ENCODE measurements at regions not wholly inside any gene's neighbourhood (a gene's known extent, or its start where the extent isn't known, plus 50 kb on each side); places are given as distances from the start of the nearest gene placed in this dataset.

DNA sequence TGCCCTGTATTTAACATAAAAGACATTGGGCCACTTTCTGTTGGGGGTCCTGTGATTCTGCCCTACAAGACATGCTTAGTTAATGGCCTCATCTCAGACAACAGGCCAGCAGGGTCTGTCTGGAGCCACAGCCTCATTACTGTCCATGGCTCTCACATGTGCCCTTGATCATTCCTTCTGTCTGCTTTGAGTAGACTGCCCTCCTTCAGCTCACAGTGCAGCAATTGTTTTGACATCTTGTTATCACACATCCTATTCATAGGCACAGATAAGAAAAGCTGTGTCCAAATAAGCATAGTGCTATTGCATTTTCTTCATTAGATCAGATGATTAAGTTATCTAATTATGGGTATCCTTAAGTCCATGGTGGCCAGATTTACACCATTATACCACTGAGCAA lies 127.9 kb downstream of the KCTD12 start:
- Histone ChIP-seq H3K27me3 (ENCODE audit: control insufficient read depth in 1 of 2, insufficient read depth in 2 of 2, low read length in 2 of 2) (no peaks in the 10 kb centered on the region), H3K9me3 (ENCODE audit: control insufficient read depth in 1 of 2, low read length in 2 of 2) (no peaks in the 10 kb centered on the region), H3K9ac (ENCODE audit: low read depth in 1 of 2, low read length in 2 of 2) (no peak overlapping the region), H3K4me3 (ENCODE audit: low read depth in 1 of 2, low read length in 2 of 2) (no peak overlapping the region), H3K4me1 (ENCODE audit: control insufficient read depth in 1 of 2, insufficient read depth in 2 of 2, low read length in 2 of 2) (no peaks in the 10 kb centered on the region), H3K36me3 (ENCODE audit: control insufficient read depth in 1 of 2, insufficient read depth in 2 of 2, low read length in 2 of 2) (no peaks in the 10 kb centered on the region), H3K27ac (ENCODE audit: low read depth, low read length) (no peak overlapping the region)

DNA sequence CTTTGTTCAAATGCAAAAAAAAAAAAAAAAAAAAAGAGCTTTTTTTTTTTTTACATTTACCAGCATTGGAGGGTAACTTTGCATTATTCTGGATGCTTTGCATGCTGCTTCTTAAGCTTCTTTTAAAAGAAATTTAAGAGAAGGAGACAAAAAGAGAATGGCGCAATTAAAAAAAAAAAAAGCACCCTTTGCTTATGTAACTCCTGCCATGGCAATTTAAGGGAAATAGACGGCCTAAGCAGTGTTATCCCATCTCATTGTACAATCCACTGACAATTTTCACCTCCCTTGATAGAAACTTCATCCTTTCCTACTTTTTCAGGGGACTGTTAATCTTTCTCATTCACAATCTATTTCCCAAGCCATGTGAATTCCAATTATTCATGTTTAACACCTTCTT lies 129.8 kb downstream of the KCTD12 start:
- H3K27me3 ChIP-seq (ENCODE audit: control insufficient read depth in 1 of 2, insufficient read depth in 2 of 2, low read length in 2 of 2), result no peaks in the 10 kb centered on the region
- H3K4me3 ChIP-seq (ENCODE audit: low read depth in 1 of 2, low read length in 2 of 2), result no peak overlapping the region
- H3K9ac ChIP-seq (ENCODE audit: low read depth in 1 of 2, low read length in 2 of 2), result no peak overlapping the region
- H3K4me1 ChIP-seq (ENCODE audit: control insufficient read depth in 1 of 2, insufficient read depth in 2 of 2, low read length in 2 of 2), result no peaks in the 10 kb centered on the region
- no peaks in the 10 kb centered on the region for H3K9me3 ChIP-seq (ENCODE audit: control insufficient read depth in 1 of 2, low read length in 2 of 2)
- H3K36me3 ChIP-seq (ENCODE audit: control insufficient read depth in 1 of 2, insufficient read depth in 2 of 2, low read length in 2 of 2), result no peaks in the 10 kb centered on the region
- no peak overlapping the region for H3K27ac ChIP-seq (ENCODE audit: low read depth, low read length)

DNA sequence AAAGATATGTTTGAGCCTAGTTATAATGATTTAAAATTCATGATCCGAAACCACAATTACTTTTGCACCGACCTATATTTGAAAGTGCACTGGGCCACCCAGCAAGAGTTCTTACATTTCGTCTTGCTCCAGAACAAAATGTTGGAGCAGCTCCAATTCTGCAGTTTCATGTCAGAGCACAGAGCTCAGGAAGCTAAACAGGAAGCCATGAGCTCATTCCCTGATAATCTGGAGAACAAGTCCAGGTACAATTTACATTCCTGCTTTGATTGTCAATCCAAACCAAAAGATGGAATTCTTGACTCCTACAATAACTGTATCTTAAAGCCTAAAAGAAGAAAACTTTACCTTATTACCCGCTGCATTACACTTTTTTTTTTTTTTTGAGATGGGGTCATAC lies 131.8 kb downstream of the KCTD12 start:
- no peaks in the 10 kb centered on the region for H3K36me3 ChIP-seq (ENCODE audit: control insufficient read depth in 1 of 2, insufficient read depth in 2 of 2, low read length in 2 of 2)
- no peak overlapping the region for H3K4me3 ChIP-seq (ENCODE audit: low read depth in 1 of 2, low read length in 2 of 2)
- H3K27ac ChIP-seq (ENCODE audit: low read depth, low read length), result no peak overlapping the region
- no peak overlapping the region for H3K9ac ChIP-seq (ENCODE audit: low read depth in 1 of 2, low read length in 2 of 2)
- H3K4me1 ChIP-seq (ENCODE audit: control insufficient read depth in 1 of 2, insufficient read depth in 2 of 2, low read length in 2 of 2), result no peaks in the 10 kb centered on the region
- no peaks in the 10 kb centered on the region for H3K27me3 ChIP-seq (ENCODE audit: control insufficient read depth in 1 of 2, insufficient read depth in 2 of 2, low read length in 2 of 2)
- H3K9me3 ChIP-seq (ENCODE audit: control insufficient read depth in 1 of 2, low read length in 2 of 2), result no peaks in the 10 kb centered on the region

DNA sequence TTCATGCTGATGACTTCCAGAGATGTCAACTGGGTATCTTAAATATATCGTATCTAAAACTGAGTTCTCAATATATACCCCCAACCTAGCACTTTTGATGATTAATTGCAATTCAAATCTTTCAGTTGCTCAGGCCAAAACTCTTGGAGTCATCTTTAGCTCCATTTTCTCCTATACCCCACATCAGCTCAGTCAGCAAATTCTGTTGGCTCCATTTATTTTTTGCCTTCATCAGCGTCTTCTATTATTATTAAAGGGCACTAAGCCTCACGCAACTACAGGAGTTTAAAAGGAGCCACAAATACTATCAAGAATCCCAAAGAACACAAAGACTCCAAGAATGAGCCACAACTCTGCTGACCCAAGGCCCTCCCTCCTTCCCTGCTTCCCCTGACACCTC lies 134.9 kb downstream of the KCTD12 start:
- H3K9me3 ChIP-seq (ENCODE audit: control insufficient read depth in 1 of 2, low read length in 2 of 2), result no peaks in the 10 kb centered on the region
- no peak overlapping the region for H3K27ac ChIP-seq (ENCODE audit: low read depth, low read length)
- no peak overlapping the region for H3K4me3 ChIP-seq (ENCODE audit: low read depth in 1 of 2, low read length in 2 of 2)
- H3K27me3 ChIP-seq (ENCODE audit: control insufficient read depth in 1 of 2, insufficient read depth in 2 of 2, low read length in 2 of 2), result no peaks in the 10 kb centered on the region
- H3K36me3 ChIP-seq (ENCODE audit: control insufficient read depth in 1 of 2, insufficient read depth in 2 of 2, low read length in 2 of 2), result no peaks in the 10 kb centered on the region
- H3K4me1 ChIP-seq (ENCODE audit: control insufficient read depth in 1 of 2, insufficient read depth in 2 of 2, low read length in 2 of 2), result no peaks in the 10 kb centered on the region
- no peak overlapping the region for H3K9ac ChIP-seq (ENCODE audit: low read depth in 1 of 2, low read length in 2 of 2)

DNA sequence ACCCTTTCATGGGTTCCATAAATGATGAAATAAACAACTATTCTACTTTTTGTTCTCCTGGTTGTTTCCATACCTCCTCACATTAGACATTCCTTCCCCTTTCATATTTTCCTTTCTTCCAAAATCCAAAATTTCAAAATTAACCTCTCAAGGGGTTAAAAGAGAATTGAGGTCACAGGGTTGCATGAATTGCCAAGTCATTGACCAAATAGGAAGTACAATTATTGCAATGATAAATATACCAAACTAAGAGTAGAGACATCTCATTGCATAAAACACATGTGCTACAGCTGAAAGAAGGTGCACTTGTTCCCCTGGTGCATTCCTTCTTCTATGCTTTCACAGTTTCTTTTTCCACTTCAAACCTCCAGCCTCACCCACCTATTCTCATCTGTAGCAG lies 136.1 kb downstream of the KCTD12 start:
- Histone ChIP-seq H3K27ac (ENCODE audit: low read depth, low read length) (no peak overlapping the region), H3K9ac (ENCODE audit: low read depth in 1 of 2, low read length in 2 of 2) (no peak overlapping the region), H3K4me1 (ENCODE audit: control insufficient read depth in 1 of 2, insufficient read depth in 2 of 2, low read length in 2 of 2) (no peaks in the 10 kb centered on the region), H3K27me3 (ENCODE audit: control insufficient read depth in 1 of 2, insufficient read depth in 2 of 2, low read length in 2 of 2) (no peaks in the 10 kb centered on the region), H3K4me3 (ENCODE audit: low read depth in 1 of 2, low read length in 2 of 2) (no peak overlapping the region), H3K9me3 (ENCODE audit: control insufficient read depth in 1 of 2, low read length in 2 of 2) (no peaks in the 10 kb centered on the region), H3K36me3 (ENCODE audit: control insufficient read depth in 1 of 2, insufficient read depth in 2 of 2, low read length in 2 of 2) (no peaks in the 10 kb centered on the region)

DNA sequence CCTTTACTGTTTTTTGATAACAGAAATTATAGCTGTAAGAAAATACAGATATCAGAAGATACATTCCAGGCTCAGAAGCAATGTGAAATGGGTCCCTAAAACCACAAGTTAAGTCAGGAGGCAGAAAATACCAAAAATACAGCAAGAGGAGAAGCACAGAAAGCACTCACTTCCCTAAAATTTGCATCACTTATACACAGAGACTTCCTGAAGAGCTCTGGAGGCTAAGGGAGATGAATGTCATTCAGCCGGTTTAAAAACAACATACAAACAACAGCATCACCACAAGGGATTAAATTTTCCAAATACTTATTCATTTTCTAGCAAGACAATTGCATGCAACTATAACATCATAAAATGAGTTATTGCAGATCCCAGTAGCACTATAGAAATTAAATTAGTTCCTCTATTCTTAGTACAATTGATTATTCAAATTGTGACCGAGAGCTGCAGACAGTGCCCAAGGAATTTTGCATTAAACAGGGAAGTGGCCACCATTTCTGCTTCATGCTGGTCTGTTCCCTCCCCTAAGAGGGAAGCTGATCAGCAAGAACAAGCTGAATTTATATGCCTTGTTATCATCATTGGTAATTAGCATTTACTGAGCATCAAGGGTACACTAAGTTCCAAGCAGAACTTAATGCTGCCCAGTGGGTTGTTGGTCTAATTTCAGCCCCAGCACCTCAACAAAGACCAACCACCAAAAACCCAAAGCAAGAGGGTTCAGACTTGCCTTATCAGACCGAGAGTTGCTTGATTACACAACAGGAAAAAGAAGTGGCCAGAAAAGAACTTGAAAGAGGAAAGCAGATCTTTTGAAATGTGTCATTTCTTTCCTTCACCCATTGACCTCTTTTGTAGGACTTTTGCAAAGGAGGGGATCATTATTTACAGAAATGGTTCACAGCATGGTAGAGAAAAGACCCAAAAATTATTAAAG lies 140.7 kb downstream of the KCTD12 start:
- H3K27me3 ChIP-seq (ENCODE audit: control insufficient read depth in 1 of 2, insufficient read depth in 2 of 2, low read length in 2 of 2), result no peaks in the 10 kb centered on the region
- H3K9ac ChIP-seq (ENCODE audit: low read depth in 1 of 2, low read length in 2 of 2), result no peak overlapping the region
- H3K36me3 ChIP-seq (ENCODE audit: control insufficient read depth in 1 of 2, insufficient read depth in 2 of 2, low read length in 2 of 2), result no peaks in the 10 kb centered on the region
- H3K27ac ChIP-seq (ENCODE audit: low read depth, low read length), result no peak overlapping the region
- no peak overlapping the region for H3K4me3 ChIP-seq (ENCODE audit: low read depth in 1 of 2, low read length in 2 of 2)
- H3K4me1 ChIP-seq (ENCODE audit: control insufficient read depth in 1 of 2, insufficient read depth in 2 of 2, low read length in 2 of 2), result no peaks in the 10 kb centered on the region
- no peaks in the 10 kb centered on the region for H3K9me3 ChIP-seq (ENCODE audit: control insufficient read depth in 1 of 2, low read length in 2 of 2)

DNA sequence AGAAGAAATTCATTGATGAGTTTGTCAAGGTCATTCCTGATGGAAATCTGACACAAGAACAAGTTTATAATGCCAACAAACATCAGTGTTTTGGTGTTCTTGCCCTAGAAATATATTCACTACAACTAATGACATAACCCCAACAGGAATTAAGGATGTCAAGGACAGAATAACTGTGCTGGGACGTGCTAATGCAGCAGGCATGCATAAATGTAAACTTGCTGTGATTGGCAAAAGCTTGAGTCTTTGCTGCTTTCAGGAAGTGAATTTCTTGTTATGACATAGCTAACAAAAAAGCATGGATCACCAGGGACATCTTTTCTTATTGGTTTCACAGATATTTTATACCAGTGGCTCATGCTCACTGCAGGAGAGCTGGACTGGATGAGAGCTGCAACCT lies 144.6 kb downstream of the KCTD12 start:
- no peaks in the 10 kb centered on the region for H3K4me1 ChIP-seq (ENCODE audit: control insufficient read depth in 1 of 2, insufficient read depth in 2 of 2, low read length in 2 of 2)
- no peaks in the 10 kb centered on the region for H3K9me3 ChIP-seq (ENCODE audit: control insufficient read depth in 1 of 2, low read length in 2 of 2)
- H3K4me3 ChIP-seq (ENCODE audit: low read depth in 1 of 2, low read length in 2 of 2), result no peak overlapping the region
- H3K27me3 ChIP-seq (ENCODE audit: control insufficient read depth in 1 of 2, insufficient read depth in 2 of 2, low read length in 2 of 2), result no peaks in the 10 kb centered on the region
- no peak overlapping the region for H3K9ac ChIP-seq (ENCODE audit: low read depth in 1 of 2, low read length in 2 of 2)
- H3K36me3 ChIP-seq (ENCODE audit: control insufficient read depth in 1 of 2, insufficient read depth in 2 of 2, low read length in 2 of 2), result no peaks in the 10 kb centered on the region
- H3K27ac ChIP-seq (ENCODE audit: low read depth, low read length), result no peak overlapping the region

DNA sequence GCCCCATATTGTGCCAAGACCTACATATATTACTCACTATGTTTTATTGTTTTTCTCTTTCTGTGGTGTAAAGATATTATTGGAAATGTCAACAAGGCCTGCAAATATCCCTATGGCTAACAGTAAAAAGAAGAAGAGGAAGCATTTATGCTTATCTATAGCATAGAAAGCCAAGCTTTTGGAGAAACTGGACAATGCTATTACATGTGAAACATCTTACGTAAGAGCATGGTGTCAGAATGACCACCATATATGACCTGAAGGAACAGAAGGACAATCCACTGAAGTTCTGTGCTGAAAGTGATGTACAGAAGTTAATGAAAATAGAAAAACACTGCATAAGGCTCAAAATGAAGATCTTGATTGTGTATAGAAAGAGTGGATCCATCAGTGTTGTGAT lies 145.2 kb downstream of the KCTD12 start:
- Histone ChIP-seq H3K9me3 (ENCODE audit: control insufficient read depth in 1 of 2, low read length in 2 of 2) (no peaks in the 10 kb centered on the region), H3K4me1 (ENCODE audit: control insufficient read depth in 1 of 2, insufficient read depth in 2 of 2, low read length in 2 of 2) (no peaks in the 10 kb centered on the region), H3K9ac (ENCODE audit: low read depth in 1 of 2, low read length in 2 of 2) (no peak overlapping the region), H3K4me3 (ENCODE audit: low read depth in 1 of 2, low read length in 2 of 2) (no peak overlapping the region), H3K36me3 (ENCODE audit: control insufficient read depth in 1 of 2, insufficient read depth in 2 of 2, low read length in 2 of 2) (no peaks in the 10 kb centered on the region), H3K27ac (ENCODE audit: low read depth, low read length) (no peak overlapping the region), H3K27me3 (ENCODE audit: control insufficient read depth in 1 of 2, insufficient read depth in 2 of 2, low read length in 2 of 2) (no peaks in the 10 kb centered on the region)

DNA sequence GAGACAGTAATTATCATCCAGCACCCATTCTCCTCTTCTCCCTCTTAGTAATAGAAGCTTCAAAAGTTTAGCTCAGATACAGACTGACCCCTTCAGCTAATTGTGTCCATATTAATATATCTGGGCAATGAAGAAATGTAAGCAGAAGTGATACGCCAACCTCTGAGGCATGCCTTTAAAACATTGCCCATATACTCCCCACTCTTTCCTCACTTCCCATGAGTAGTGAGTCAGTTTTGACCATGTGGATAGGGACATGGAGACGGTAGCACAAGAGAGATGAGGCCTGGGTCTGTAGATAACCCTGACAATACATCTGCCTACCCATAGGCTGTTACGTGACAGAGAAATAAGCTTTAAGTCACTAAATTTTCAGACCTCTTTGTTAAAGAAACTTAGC lies 147.6 kb downstream of the KCTD12 start:
- H3K4me1 ChIP-seq (ENCODE audit: control insufficient read depth in 1 of 2, insufficient read depth in 2 of 2, low read length in 2 of 2), result no peaks in the 10 kb centered on the region
- H3K27me3 ChIP-seq (ENCODE audit: control insufficient read depth in 1 of 2, insufficient read depth in 2 of 2, low read length in 2 of 2), result no peaks in the 10 kb centered on the region
- no peak overlapping the region for H3K4me3 ChIP-seq (ENCODE audit: low read depth in 1 of 2, low read length in 2 of 2)
- no peaks in the 10 kb centered on the region for H3K36me3 ChIP-seq (ENCODE audit: control insufficient read depth in 1 of 2, insufficient read depth in 2 of 2, low read length in 2 of 2)
- no peak overlapping the region for H3K9ac ChIP-seq (ENCODE audit: low read depth in 1 of 2, low read length in 2 of 2)
- no peaks in the 10 kb centered on the region for H3K9me3 ChIP-seq (ENCODE audit: control insufficient read depth in 1 of 2, low read length in 2 of 2)
- no peak overlapping the region for H3K27ac ChIP-seq (ENCODE audit: low read depth, low read length)

DNA sequence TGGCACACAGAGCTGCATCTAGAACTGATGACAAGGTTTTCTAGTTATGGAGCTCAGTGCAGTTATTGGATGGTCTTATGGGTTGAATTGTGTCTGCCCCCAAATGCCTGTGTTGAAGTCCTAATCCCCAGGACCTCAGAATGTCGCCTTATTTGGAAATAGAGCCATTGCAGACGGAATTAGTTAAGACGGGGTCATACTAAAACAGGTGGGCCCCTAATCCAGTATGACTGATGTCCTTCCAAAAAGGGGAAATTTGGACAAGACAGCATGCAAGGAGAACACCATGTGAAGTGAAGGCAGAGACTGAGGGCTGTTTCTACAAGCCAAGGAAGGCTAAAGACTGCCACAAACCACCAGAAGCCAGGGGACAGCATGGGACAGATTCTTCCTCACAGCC lies 148.7 kb downstream of the KCTD12 start:
- Histone ChIP-seq H3K27me3 (ENCODE audit: control insufficient read depth in 1 of 2, insufficient read depth in 2 of 2, low read length in 2 of 2) (no peaks in the 10 kb centered on the region), H3K9me3 (ENCODE audit: control insufficient read depth in 1 of 2, low read length in 2 of 2) (no peaks in the 10 kb centered on the region), H3K9ac (ENCODE audit: low read depth in 1 of 2, low read length in 2 of 2) (no peak overlapping the region), H3K27ac (ENCODE audit: low read depth, low read length) (no peak overlapping the region), H3K4me1 (ENCODE audit: control insufficient read depth in 1 of 2, insufficient read depth in 2 of 2, low read length in 2 of 2) (no peaks in the 10 kb centered on the region), H3K4me3 (ENCODE audit: low read depth in 1 of 2, low read length in 2 of 2) (no peak overlapping the region), H3K36me3 (ENCODE audit: control insufficient read depth in 1 of 2, insufficient read depth in 2 of 2, low read length in 2 of 2) (no peaks in the 10 kb centered on the region)

All from duodenal mucosa (tissue), 2 donors.